Fibroblast of lung (primary cell): ENCODE measurements at regions not wholly inside any gene's neighbourhood (a gene's known extent, or its start where the extent isn't known, plus 50 kb on each side); places are given as distances from the start of the nearest gene placed in this dataset.

ENCODE experiments used
- DNase-seq, 2 donors: peaks; one replicate each; pipeline versions ENCODE4 v3.0.0 to v3.0.0-alpha.2; 2010; ENCODE audit warnings: low read depth in 2 of 2
- H2AFZ ChIP-seq: 2 replicates; pipeline ENCODE4 v1.5.1; 2012; ENCODE audit warnings: low read length, control low read depth, inconsistent platforms
- H3K27ac ChIP-seq: 2 replicates; pipeline ENCODE4 v1.5.1; 2011; ENCODE audit warnings: low read length, control low read depth; ENCODE audit not compliant: insufficient read depth
- H3K27me3 ChIP-seq: 2 replicates; pipeline ENCODE4 v1.5.1; 2011; ENCODE audit warnings: mild to moderate bottlenecking, low read length; ENCODE audit not compliant: control insufficient read depth, insufficient read depth
- H3K36me3 ChIP-seq: 2 replicates; pipeline ENCODE4 v1.5.1; 2011; ENCODE audit warnings: low read length; ENCODE audit not compliant: control insufficient read depth, insufficient read depth
- H3K4me1 ChIP-seq: 2 replicates; pipeline ENCODE4 v1.5.1; 2011; ENCODE audit warnings: low read length; ENCODE audit not compliant: control insufficient read depth, insufficient read depth; ENCODE audit errors: extremely low read depth
- H3K4me2 ChIP-seq: 2 replicates; pipeline ENCODE4 v1.5.1; 2011; ENCODE audit warnings: low read length, control low read depth; ENCODE audit not compliant: insufficient read depth; ENCODE audit errors: extremely low read depth
- H3K4me3 ChIP-seq, 4 experiments: fragments of 200-600 bp in 1 of 4; sonication (generic) in 1 of 4; replicated peaks in 1 of 4; 2 replicates each; pipeline ENCODE4 v1.5.1; 2011 to 2016; ENCODE audit warnings: low read length in 4 of 4, low read depth in 3 of 4, mild to moderate bottlenecking in 3 of 4, control low read depth in 2 of 4, inconsistent platforms in 1 of 4, mixed read lengths in 1 of 4; ENCODE audit not compliant: insufficient read depth in 1 of 4; ENCODE audit errors: control extremely low read depth in 1 of 4
- H3K79me2 ChIP-seq: 2 replicates; pipeline ENCODE4 v1.5.1; 2012; ENCODE audit warnings: mild to moderate bottlenecking, low read length, inconsistent platforms; ENCODE audit not compliant: control insufficient read depth, insufficient read depth
- H3K9ac ChIP-seq: 2 replicates; pipeline ENCODE4 v1.5.1; 2011; ENCODE audit warnings: mild to moderate bottlenecking, low read length, control low read depth; ENCODE audit not compliant: insufficient read depth
- H3K9me3 ChIP-seq: 2 replicates; pipeline ENCODE4 v1.5.1; 2012; ENCODE audit warnings: low read depth, low read length; ENCODE audit not compliant: control insufficient read depth, insufficient read depth
- H4K20me1 ChIP-seq: 2 replicates; pipeline ENCODE4 v1.5.1; 2011; ENCODE audit warnings: low read length; ENCODE audit not compliant: control insufficient read depth, insufficient read depth; ENCODE audit errors: extremely low read depth
- CTCF ChIP-seq, 2 donors: IDR thresholded peaks in 1 of 2; conservative IDR thresholded peaks in 1 of 2; 1 replicate in 1 of 2; 2 replicates in 1 of 2; pipeline ENCODE4 v1.5.1; 2011 to 2012; ENCODE audit warnings: low read length in 2 of 2, control low read depth in 1 of 2, inconsistent platforms in 1 of 2, low read depth in 1 of 2, mild to moderate bottlenecking in 1 of 2
- EZH2 ChIP-seq: IDR thresholded peaks from 2 replicates; pipeline ENCODE4 v1.5.1; 2012; ENCODE audit warnings: low read length, control low read depth, mild to moderate bottlenecking; ENCODE audit errors: missing control alignments

- DNase-seq = no peak
- Histone ChIP-seq H3K27me3 (no peaks in the 10 kb centered on the region), H3K4me3 (no peak overlapping the region), H3K27ac (no peak overlapping the region), H3K4me2 (no peak overlapping the region), H3K79me2 (no peaks in the 10 kb centered on the region), H3K9me3 (no peaks in the 10 kb centered on the region), H3K36me3 (no peaks in the 10 kb centered on the region), H3K4me1 (no peaks in the 10 kb centered on the region), H4K20me1 (no peaks in the 10 kb centered on the region), H3K9ac (no peak overlapping the region), H2AFZ (no peak overlapping the region)
- TF ChIP-seq CTCF (conservative IDR thresholded peaks at IDR 0.05 in 1 of 2, IDR thresholded peaks at IDR 0.05 in 1 of 2; ENCODE audit: low read depth in 1 of 2, low read length in 2 of 2) (no peak), EZH2 (no peak)
Measured at GRCh38 chr11:71201936-71202597, 50.3 kb downstream of the SHANK2 start.

- Histone ChIP-seq H2AFZ (no peak overlapping the region), H3K79me2 (no peaks in the 10 kb centered on the region), H3K27me3 (no peaks in the 10 kb centered on the region), H4K20me1 (no peaks in the 10 kb centered on the region), H3K4me3 (no peak overlapping the region), H3K4me1 (no peaks in the 10 kb centered on the region), H3K27ac (no peak overlapping the region), H3K4me2 (no peak overlapping the region), H3K36me3 (no peaks in the 10 kb centered on the region), H3K9me3 (no peaks in the 10 kb centered on the region), H3K9ac (no peak overlapping the region)
- no peak for TF ChIP-seq EZH2
- TF ChIP-seq CTCF (conservative IDR thresholded peaks at IDR 0.05 in 1 of 2, IDR thresholded peaks at IDR 0.05 in 1 of 2; ENCODE audit: low read depth in 1 of 2, low read length in 2 of 2) = no peak
- DNase-seq = no peak
Measured at GRCh38 chr11:71201231-71201630, 51.1 kb downstream of the SHANK2 start.

GRCh38 chr11:71200761-71201160 lies 51.6 kb downstream of the SHANK2 start:
- no peak for DNase-seq
- H3K4me1 ChIP-seq = no peaks in the 10 kb centered on the region

More at GRCh38 chr11:71200761-71201160, 51.6 kb downstream of the SHANK2 start:
- no peak overlapping the region for H3K9ac ChIP-seq
- no peak overlapping the region for H3K27ac ChIP-seq
- TF ChIP-seq EZH2 (no peak), CTCF (conservative IDR thresholded peaks at IDR 0.05 in 1 of 2, IDR thresholded peaks at IDR 0.05 in 1 of 2; ENCODE audit: low read depth in 1 of 2, low read length in 2 of 2) (no peak)
- H4K20me1 ChIP-seq = no peaks in the 10 kb centered on the region
- H3K9me3 ChIP-seq = no peaks in the 10 kb centered on the region
- no peaks in the 10 kb centered on the region for H3K79me2 ChIP-seq
- no peak overlapping the region for H3K4me2 ChIP-seq
- no peaks in the 10 kb centered on the region for H3K36me3 ChIP-seq
- H3K4me3 ChIP-seq = no peak overlapping the region
- H3K27me3 ChIP-seq = no peaks in the 10 kb centered on the region
- no peak overlapping the region for H2AFZ ChIP-seq
